A172 (cell line): ENCODE measurements at regions not wholly inside any gene's neighbourhood (a gene's known extent, or its start where the extent isn't known, plus 50 kb on each side); places are given as distances from the start of the nearest gene placed in this dataset.

ENCODE experiments used
- DNase-seq: peaks from one replicate; pipeline ENCODE4 v3.0.0-alpha.2; 2015; ENCODE audit warnings: low spot score

DNA sequence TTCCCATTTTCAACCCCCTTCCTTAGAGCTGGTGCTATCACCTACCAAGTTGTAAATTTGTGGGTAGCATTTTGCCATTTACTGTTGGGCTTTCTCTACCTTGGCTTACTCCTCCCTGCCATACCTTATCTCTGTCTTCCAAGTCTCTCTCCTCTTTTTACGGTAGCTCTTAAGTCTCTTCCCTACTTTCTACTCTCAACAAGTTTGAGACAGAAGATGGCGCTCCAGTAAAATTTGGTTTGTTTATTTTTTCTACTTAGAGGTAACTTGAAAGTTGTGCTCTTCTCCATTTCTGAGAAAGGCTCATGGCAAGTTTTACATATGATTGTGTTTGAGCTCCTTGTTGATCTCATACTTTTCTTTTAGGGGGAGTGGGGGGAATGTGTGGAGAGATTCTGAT is 1508.1 kb downstream of the TECRL start:
- DNase-seq = no peak

DNA sequence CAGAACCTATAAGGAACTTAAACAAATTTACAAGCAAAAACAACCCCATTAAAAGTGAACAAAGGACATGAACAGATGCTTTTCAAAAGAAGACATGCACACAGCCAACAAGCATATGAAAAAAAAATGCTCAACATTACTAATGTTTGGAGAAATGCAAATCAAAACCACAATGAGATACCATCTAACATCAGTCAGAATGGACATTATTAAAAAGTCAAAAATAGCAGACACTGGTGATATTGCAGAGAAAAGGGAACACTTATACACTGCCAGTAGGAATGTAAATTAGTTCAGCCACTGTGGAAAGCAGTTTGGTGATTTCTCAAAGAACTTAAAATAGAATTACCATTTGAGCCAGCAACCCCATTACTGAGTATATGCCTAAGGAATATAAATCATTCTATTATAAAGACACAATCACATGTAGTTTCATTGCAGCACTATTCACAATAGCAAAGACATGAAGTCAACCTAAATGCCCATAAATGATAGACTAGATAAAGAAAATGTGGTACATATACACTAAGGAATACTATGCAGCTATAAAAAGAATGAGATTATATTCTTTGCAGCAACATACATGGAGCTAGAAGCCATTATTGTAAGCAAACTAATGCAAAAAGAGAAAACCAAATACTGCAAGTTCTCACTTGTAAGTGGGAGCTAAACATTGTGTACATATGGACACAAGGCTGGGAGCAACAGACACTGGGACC is 1509.4 kb downstream of the TECRL start:
- DNase-seq = no peak

DNA sequence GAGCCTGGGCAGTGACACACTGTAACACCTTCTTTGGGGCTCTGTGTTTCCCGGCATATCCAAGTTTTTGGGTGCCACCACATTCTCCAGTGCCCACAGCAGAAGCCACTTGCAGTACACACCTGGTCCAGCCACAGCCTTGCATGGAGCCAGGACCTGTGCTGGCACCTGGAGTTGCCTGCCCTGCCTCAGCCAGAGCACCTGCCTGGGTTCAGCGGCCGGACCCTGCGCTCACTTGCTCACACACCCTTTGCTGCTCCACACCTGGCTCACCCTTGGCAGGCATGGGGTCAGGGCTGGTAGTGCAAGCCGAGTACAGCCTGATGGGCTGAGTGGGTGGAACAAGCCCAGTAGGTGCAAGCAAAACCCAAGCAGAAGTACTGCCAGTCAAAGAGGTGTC is 1511.1 kb downstream of the TECRL start:
- DNase-seq = no peak

DNA sequence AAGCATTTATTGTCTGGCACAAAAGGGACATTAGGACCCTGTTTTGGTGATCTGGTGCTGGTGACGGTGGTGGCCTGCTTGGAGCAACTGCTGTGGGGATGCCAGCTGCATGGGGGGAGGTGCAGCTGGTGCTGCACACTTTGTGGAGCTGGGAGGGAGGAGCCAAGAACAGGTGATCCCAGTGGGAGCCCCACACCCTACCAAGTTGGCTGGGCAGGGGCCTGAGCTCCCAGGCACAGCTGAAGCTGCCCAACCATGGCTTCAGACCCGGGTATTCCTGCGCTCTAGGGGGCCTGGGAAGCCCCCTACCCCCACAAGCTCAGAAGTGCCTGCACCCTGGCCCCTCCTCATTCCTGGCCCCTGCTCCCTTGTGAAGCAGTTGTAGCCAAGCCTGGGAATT is 1512.5 kb downstream of the TECRL start:
- DNase-seq = no peak

DNA sequence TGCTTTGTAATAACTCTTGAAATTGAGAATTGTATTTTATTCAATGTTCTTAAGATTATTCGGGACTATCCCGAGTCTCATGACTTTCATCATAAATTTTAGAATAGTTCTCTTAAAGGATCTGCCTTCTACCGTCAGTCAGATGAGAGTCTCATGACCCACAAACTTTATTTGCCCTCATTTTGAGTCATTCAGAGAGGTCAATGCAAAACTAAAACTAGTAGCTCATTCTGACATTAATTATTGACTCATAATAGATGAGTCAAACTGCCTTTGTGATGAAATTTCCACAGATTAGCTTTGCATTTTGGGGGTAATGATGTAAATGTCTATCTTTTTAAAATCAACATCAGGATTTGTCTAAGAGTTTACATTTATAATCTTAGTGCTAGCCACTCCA is 1527.3 kb downstream of the TECRL start:
- DNase-seq = no peak

DNA sequence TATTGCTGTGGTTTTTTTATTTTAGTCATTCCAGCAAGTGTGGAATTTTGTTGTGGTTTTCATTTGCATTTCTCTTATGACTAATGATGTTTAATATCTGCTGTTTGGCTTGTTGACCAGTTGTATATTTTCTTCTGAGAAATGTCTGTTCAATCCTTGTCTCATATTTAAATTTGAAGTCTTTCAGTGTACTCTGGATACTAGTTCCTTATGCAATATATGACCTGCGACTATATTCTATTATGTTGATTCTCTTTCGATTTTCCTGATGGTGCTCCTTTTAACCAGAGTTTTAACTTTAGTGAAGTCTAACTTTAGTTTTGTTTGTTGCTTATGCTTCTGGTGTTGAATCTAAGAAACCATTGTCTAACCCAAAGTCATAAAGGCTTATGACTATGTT is 1528.0 kb downstream of the TECRL start:
- DNase-seq = no peak

DNA sequence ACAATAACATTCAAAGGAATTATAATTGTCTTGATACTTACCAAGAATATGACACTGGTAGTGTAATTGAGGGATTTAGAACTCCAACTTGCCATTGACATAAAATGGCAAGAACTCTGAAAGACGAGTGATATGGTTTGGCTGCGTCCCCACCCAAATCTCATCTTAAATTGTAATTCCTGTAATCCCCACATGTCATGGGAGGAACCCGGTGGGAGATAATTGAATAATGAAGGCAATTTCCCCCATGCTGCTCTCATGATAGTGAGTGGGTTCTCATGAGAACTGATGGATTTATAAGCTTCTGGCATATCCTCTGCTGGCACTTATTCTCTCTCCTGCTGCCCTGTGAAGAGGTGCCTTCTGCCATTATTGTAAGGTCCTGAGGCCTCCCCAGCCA is 1536.4 kb downstream of the TECRL start:
- no peak for DNase-seq

DNA sequence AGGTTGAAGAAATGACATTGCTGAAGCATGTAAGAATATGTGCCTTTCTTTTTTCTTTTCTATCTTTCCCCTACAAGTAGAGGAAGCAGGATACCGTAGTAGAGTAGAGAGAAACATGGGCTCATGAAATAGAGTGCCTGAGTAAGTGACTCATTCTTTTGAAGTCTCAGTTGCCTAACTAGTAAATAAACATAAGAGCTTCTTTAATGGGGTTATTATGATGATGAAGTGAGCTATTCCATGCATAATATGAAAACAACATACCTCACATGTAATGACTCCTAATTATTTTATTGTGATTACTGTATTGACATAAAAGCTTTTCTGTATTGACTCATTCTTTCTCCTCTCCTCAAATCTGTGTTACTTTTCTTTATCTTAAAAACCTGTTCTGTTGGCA is 1538.2 kb downstream of the TECRL start:
- DNase-seq = no peak

DNA sequence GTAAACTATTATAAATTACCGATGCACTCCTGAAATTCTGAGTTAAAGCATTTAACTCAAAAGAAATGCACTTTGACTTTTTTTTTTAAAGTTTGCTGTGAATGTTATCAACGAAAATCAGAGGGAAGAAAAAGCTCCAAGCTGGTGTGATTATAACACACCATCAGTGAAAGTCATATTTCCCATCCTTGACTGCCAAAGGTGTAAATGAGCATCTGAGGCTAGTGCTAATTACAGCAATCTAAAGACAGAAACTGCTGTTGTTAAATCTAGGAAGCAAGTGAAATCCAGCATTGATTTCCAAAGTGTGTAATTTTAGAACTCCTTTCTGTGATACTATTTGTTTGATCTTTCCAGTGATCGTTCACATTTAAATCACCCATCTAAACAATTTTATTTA is 1538.8 kb downstream of the TECRL start:
- DNase-seq = no peak

DNA sequence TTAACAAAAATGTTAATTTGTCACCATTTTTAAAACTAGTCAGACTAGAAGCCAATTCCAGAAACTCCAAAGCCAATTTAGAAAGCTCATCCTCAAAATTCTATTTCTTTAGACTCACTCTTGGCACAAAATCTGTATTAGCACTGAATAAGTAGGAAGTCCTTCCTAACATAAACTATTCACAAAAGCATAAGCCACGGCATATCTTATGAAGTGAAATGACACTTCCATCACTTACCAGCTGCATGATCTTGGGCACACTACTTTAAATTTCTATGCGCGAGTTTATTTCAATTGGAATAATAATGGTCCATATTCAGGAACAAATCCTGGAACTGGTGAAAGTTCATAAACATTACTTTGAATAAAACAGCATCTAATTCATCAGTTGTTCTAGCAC is 1544.0 kb downstream of the TECRL start:
- DNase-seq = no peak

DNA sequence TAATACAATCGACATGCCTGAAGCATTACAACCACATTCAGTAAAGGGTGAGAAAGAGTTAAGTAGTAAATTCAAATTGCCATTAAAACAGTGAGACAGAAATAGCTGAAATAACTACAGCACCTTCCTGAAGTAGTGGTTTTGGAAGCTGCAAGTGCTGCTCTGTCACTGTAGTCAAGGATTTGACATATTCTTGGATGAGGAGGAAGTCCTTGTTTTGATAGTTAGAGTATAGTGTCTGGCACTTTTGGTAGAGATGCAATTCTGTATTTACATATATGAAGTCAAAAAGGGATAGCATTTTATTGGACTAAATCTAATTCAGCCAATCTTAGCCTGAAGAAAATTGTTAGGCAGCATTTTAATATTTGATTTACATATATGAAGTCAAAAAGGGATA is 1559.6 kb downstream of the TECRL start:
- no peak for DNase-seq

DNA sequence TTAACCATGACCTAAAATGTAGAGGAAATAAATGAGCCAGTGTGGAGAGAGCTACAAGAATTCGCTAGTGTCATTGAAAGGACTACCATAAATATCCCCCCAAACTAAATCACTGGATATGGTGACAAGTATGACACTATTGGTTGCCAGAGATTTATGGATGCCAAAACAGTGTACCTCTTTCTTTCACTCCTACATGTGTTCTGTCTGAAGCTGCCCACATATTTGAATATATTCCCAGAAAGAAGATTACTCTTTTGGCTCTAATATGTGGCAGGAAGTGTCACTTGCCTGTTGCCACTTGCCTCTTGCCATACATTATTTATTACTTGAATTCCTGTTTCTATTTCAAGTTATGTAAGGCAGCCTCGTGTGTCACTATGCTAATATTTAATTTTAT is 1573.6 kb downstream of the TECRL start:
- DNase-seq = no peak

DNA sequence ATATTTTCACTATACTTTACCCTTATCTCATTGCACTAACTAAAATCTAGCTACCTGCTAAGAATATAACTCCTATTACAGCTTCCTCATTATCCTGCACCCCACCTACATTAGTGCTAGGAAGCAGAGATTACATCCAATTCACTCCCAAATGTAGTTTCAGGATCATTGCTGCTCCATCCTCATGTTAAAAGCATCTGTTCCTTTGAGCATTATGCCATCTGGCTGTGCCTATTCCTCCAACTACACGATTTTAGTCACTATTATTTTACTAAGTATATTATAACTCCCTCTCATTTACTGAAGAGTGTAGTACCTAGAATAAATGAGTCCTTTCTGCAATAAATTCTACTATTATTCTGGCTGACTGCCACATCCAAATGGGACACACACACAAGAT is 1586.9 kb downstream of the TECRL start:
- DNase-seq = no peak

DNA sequence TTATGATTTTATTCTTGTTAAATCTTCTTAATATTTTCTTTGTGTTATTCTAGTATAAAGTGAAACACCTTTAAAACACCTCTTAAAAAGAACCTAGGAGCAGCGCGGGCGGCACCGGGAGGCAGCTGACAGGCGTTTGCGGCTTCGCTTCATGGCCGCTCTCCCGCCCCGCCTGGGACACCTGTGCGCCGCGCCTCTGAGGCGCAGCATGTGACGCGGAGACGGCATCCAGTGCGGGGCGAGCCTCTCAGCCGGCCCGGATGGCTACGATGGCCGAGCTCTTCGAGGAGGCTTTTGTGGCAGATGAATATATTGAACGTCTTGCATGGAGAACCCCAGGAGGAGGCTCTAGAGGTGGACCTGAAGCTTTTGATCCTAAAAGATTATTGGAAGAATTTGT is 1592.7 kb downstream of the TECRL start:
- DNase-seq = no peak

DNA sequence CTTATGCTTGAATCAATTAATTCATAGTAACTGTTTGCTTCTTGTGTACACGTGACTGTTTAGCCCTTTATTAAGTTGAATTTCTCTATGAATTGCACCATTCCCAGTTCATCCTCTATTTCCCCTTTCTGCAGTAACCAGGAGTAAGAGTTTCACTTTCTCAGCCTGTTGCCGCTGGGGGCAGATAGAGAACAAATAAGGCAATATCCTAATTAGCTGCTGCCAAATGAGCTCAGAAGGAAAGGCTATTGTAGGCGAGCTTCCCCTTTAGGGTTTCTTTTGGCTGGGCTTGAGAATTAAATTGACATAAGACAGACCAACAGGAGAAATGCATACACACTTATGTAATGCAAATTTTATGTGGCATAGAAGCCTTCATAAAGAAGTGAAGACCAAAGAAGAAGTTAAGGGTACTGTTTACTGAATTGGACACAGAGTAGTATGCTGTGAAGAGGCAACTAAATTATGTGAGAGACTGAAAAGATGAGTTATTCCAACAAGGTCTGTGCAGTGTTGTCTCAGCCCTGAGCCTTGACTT is 1594.7 kb downstream of the TECRL start:
- no peak for DNase-seq

DNA sequence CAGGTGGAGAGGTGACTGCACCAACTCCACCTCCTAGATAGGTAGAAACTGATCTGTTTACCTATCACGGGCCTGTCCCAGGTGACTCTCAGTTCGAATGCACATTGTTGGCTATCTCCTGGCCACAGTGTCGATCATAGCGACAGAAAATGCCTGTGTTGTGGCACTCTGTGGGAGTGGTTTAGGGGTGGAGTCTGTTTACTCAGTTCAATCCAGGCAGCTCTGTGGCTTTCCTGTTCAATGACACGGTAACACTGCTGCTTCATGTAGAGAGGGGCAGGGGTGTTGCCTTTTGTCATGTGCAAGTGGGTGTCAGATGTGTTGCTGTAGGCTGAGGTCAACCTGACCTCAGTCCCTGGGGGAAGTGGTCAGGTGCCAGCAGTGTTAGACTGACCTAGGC is 1602.4 kb downstream of the TECRL start:
- DNase-seq = no peak

DNA sequence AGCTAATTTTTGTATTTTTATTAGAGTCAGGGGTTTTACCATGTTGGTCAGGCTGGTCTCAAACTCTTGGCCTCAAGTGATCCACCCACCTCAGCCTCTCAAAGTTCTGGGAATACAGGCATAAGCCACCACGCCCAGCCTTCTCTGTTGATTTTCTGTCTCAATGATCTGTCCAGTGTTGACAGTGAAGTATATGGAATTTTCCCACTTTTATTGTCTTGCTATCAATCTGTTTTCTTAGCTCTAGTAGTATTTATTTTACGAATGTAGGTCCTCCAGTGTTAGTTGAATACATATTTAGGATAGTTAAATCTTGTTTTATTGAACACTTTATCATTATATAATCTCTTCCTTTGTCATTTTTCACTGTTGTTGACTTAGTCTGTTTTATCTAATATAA is 1603.9 kb downstream of the ADGRL3 start:
- no peak for DNase-seq

DNA sequence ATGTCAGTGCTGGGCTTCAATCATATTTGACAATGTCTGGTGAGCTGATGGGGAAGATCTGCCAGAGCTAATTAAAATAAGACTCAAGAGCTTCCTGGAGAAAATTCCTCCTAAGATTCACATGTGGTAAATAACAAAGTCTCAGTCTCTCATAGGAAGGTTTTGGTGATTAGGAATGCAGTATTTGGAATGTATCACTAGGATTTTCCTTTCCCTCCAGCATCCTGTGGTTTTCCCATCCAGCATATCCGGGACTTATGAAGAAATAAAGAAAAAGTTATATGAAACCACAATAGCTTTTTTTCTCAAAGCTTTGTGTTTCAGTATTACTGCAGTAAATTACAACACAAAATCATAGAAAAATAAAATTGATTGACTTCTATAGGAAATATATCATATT is 1597.1 kb downstream of the ADGRL3 start:
- peak; percentile 1 for DNase-seq

DNA sequence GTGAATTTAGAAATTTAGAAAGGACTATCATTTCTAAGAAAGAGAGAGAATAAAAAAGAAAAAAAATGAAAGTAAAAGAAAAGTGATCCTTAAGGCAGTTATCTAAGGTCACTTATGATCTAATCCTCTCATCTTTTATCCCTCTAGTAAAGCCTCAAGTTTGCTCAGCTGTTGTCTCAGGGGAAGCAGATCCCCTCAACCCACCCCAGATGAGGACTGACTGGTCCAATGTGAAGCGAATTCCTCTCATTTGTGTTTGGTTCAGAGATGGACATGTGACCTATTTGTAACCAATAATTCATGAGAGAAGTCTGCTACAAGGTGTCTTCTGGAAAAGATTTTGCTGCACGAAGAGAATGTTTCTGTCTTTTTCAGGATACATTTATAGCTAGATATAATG is 1591.3 kb downstream of the ADGRL3 start:
- DNase-seq = no peak

DNA sequence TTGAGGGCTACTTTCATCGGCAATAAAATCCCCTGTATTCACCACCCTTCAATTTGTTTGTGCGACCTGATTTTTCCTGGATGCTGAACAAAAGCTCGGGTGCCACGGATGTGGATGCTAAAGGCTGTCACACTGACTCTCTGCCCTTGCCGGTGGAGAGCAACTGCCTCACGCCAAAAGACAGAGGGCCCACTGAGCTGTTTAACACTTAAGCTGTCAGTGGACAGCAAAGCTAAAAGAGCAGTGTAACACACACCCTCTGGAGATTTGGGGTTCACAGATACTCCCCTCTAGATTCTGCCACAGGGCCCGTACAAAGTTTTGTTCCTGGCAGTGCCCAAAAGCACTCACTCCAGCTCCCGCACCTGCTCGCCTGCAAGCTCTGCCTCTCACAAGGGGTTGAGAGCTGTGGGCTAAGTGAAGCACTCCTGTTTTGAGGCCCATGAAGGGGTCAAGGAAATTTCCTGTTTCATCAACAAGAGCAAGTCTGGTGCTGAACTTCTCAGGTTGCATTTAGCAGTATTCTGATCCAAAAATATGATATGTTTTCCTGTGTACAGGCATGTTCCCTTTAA is 1571.9 kb downstream of the ADGRL3 start:
- no peak for DNase-seq

DNA sequence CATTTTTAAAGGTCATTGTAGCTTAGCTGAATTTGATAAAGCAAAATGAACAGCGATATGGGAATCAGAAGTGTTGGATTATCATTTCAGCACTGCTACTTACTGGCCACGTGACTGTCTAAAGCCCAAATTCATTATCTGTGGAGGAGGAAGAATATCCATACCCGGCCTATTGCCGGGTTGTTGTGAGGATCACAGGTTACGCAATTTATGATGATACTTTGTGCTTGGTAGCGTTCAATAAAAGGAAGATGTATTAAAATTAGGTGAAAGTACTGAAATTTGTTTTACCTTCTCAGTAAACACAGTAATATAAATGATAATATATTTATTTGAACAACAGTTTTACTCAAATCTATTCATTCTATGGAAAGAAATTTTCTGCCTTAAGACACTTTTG is 1540.2 kb downstream of the ADGRL3 start:
- DNase-seq = no peak

DNA sequence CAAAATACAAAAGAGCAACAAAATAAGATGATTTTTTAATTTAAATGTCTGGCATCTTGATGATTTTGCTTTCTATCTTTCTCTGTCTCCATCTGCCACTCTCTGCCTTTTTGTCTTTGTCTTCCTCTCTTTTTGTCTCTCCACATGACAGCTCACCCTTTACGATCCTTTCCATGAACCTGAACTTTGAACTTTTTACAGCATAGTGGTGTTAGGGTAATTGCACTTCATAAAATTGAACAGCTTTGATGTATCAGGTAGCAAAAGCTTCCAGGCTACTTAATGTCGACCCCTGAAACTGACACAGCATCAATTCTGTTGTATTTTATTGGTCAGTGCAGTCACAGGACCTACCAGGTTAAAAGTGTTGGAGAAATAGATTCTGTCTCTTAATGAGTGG is 1517.0 kb downstream of the ADGRL3 start:
- no peak for DNase-seq

DNA sequence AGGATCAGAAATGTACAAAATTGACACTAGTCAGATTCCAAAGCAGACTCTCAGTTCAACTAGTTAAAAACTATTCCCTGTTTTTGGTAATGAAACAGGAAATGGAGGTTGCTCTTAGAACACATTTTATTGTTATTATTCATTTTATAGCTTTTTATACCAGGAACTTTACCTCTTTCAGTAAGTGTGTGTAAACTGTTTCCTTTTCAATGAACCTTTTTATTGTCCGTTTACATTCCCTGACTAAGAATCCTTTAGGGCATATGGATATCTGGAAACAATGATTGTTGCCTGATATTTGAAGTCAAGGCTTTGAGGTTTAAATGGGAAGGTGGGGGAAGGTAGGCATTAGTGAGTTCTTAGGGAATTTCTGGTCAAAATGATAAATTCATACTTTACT is 1511.4 kb downstream of the ADGRL3 start:
- no peak for DNase-seq
